A204.1 (cell line): ENCODE measurements at regions not wholly inside any gene's neighbourhood (a gene's known extent, or its start where the extent isn't known, plus 50 kb on each side); places are given as distances from the start of the nearest gene placed in this dataset.
"Not testable (repeated sequence)": the region's sequence is repeated elsewhere in the genome, so short reads cannot be mapped to it uniquely, and the experiment has no call there.

Experiments
- FAIRE-seq: peaks from 2 replicates; lab custom pipeline; 2012; peaks lifted over from hg19 to GRCh38; lab: Jason Lieb, UNC

DNA sequence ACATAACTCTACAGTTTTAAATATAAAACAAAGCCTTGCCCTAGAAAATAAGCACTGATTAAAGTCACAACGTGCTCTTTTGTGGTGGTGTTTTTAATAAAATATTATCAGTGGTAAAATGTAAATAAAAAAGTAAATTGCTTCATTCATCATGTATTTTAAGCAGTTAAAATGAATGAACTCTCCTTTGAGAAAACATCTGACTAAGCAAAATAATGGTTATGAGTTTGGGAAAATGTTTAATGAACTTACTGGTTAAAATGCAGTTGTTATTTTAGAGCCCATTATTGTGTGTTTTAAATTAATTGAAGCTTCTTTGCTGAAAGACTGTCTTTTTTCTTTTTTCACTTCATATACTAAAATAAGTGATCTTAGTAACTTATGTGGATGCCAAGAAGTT is 1007.5 kb upstream of the ARRDC3 start:
- FAIRE-seq, result peak; percentile 25

DNA sequence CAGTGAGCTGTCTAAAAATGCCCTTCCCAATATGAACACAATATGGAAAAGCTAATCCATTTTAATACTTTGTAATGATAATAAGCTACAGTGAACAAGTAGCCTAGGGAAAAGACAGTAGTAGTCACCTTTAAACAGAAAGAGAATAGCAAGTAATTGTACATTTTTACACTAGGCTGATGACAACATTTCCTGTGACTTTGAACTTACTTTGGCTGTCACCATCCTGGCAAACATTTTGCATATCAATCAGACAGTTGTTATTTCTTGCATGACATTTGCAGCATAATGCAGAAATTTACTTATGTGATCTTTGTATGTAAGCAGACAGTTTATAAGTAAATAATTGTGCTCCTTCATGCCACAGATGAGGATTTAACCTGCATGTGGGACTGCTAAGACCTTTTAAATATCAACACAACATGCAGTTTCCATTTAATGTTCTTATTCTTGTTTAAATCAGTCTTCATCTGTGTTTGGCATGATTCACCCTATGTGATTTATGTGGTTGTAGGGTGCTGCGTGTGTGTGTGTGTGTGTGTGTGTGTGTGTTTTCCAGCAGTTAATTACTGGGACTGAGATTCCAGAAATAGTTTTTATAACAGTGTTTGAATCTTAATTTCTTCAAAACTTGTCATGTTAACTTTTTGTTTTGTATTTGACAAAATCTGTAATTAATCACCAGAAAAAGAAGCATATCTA is 997.1 kb upstream of the ARRDC3 start:
- no peak for FAIRE-seq

DNA sequence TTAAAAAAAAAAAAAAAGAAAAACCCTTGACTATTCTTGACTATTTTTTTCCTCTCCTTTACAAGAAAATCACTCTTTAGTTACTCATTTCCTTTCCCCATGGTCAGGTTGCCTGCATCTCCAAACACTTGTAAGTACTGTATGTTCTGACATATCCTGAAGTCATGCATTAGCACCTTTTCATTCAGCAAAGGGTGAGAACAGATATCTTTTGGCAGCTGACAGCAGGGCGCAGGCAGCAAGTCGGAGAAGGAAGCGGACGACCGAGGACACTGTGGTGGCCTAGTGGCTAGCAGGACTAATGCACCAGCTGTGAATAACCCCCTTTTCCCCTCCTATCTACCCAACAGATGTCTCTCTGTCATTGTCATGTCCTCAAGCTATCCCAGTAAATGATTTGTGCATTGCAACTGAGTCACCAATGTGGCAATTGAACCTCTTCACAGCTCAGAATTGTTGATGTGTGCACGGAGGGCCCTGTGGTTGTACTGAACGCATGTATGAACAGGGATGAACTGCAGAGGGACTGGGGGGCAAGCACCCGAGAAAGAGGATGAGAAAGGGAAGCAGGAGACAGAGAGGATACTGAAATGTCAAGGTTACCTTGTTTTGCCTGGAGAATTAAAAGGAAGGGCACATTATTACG is 996.0 kb upstream of the ARRDC3 start:
- FAIRE-seq, result no peak

DNA sequence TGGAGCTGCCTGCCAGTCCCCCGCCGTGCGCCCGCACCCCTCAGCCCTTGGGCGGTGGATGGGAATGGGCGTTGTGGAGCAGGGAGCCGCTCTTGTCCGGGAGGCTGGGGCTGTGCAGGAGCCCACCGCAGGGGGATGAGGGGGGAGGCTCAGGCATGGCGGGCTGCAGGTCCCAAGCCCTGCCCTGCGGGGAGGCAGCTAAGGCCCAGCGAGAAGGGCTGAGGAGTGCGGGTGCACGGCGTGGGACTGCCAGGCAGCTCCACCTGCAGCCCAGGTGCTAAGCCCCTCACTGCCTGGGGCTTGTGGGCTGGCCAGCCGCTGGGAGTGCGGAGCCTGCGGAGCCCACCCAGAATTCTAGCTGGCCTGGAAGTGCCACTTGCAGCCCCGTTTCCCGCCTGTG is 991.7 kb upstream of the ARRDC3 start:
- no peak for FAIRE-seq

DNA sequence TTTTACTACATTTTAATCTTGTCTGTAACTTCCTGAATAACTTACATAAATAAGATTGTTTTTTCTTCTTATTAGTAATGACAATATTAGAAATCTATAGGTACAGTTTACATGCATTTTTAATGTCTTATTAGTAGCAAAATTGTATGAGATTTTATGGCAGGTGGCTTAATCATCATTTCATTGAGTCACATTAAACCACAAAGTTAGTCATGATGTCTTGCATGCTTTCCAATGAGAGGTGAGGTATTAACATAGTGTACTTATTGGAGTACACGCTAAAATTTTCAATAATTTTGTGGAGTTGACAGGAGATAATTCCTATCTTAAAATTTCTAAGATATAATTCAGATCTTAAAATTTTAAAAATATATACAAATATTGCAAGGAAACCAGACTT is 989.6 kb upstream of the ARRDC3 start:
- no peak for FAIRE-seq

DNA sequence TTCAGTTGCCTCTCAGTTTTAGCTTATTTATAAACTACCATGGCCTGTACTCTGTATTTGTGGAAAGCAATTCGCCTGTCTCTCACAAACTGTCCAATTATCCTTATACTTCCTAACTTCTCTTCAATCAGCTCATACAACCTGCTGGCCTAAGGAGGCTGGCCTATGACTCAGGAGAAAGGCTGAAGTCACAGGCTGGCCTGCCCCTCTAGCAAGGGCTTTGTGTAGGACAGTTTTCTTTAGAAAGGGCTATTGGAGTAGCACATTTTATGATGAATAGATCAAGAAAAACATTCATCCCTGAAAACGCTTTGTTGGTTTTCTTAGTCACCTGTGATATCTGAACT is 988.7 kb upstream of the ARRDC3 start:
- FAIRE-seq, result no peak

DNA sequence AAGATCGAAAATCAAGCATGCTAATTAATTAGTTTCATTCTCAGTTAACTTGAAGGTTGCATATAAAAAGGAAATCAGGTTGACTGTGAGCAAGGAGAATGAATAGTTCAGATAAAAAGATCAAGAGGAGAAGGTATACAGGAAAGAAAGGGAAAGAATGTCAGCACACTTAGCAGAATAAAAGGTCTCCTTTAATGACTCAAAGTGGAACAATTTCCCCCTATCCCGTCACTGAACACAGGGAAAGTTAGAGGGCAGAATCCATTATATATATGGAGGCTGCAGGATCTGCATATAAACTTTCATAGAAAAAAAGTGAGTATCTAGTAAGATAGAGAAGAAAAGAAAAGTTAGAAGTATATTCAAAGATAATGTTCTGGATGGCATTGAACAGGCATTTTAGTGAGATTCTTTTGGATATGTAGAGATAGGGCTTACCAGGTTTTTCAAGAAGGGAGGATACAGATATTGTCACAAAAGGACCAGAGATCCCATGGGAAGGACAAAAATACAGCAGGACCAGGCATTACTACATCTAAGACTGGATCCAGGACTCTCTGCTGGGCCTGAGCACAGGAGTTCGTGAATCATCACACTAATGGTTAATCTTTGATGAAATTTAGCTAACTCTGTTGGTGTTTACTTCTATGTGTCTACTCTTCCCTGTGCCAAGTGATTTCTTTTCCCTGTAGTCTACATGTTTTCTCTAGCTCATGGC is 988.2 kb upstream of the ARRDC3 start:
- no peak for FAIRE-seq

DNA sequence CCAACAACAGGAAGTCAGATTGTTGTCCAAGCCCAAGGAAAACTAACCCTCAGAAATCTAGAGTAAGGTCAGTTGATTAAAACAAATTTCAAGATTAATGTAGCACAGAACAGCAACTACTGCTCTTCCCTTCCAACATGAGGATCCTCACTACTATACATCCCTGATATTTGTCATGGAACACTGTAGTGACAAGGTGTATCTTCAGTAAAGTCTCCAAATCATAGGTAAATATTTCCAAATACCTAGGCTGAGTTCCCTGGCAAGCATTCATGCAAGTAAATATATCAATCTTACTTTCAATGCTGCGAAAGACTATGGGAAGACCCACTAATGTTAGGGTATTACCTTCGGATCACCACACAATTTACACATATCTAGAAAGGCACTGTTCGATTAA is 986.9 kb upstream of the ARRDC3 start:
- no peak for FAIRE-seq

DNA sequence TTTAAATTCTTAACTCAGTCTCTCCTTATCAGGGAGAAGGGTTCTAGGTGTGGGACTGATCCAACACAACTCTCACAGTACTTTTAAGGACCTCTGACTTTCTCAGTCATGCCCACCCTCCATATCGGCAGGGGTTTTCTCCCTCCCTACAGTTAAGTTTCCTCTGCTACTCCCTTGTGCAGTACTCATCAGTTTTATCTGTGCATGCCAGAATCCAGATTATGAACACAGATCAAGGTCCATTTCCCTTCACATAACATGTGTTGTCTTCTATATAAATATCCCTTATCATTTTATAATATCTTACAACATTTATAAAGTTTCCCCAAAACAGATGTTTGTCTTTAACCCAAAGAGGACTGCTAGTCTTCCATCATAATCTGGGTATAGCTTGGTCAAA is 986.5 kb upstream of the ARRDC3 start:
- no peak for FAIRE-seq

DNA sequence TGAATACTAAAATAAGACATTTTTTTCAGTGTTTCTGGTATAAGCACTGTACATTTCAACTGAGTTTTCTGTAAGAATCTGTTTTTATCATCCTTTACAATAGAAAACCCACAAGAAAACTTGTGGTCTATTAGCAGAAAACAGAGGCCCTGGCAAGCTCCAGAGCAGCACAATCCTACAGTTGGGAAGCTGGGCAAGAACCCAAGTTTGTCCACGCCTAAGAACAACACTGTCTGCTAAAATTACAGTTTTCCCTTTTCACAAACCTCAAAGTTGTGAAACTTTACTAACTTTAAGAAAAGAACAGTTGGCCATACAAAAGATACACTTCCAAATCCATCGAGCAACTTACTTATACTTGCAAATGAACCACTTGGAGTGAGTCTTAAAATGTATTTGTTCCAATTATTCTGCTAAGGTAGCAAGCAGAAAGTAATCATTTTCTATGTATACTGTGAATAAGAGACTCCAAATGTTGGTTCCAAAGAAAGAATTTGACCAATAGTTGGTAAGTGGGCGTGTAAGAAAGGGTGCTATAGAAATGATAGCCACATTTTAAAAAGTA is 982.0 kb upstream of the ARRDC3 start:
- no peak for FAIRE-seq

DNA sequence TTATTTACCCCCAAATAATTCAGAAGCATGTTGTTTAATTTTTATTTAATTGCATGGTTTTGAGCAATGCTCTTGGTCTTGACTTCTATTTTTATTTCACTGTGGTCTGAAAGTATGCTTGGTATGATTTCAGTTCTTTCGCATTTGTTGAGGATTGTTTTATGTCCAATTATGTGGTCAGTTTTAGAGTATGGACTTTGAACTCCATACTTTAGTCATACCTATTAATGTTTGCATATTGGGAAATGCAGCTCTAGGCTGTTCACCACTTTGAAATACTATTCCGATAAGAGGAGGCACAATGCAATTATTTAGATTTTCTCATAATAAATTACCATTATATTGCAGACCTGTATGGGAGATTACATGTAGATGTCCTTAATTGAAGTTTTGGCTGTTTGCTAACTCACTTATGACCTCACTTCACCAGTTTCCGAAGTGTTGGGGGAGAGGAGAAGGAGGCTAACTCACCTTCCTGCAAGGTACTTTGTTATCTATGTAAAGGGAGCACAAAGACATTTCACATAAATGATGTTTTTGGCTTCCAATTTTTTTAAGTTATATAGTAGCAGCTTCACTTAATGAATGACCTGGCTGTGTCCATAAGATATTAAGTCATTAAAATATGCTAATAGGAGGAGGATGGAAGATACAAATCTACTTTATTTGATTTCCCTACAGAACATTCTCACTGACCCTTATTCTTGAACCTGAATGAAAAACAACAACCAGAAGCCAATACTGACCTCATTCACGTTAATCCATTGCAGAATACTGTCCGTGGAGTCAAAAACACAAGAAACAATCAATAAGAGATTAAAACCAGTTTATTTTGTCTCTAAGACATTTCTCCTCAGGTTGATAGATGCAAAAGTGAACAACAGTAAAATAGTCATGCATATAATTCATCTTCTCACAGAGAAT is 970.3 kb upstream of the ARRDC3 start:
- FAIRE-seq, result no peak

DNA sequence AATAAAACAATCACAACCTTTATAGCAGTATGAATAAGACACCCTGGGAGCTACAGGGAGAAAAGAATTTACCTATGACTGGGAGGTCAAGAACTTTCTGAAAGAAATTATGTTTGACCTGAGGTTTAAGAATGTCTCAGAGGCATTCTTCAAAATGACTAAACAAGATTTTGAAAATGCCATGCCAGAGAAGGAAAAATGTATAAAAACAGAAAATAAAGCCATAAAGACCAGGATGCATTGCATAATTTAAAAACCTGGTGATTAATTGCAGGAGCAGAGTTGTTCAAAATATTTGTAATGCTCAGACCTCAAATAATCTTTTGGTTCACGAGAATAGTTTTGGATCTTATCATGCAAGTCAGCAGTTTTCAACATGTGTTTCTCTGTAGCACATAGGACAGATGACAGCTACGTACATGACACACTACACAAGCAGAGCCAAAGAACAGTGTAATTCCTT is 954.7 kb upstream of the ARRDC3 start:
- FAIRE-seq, result no peak

DNA sequence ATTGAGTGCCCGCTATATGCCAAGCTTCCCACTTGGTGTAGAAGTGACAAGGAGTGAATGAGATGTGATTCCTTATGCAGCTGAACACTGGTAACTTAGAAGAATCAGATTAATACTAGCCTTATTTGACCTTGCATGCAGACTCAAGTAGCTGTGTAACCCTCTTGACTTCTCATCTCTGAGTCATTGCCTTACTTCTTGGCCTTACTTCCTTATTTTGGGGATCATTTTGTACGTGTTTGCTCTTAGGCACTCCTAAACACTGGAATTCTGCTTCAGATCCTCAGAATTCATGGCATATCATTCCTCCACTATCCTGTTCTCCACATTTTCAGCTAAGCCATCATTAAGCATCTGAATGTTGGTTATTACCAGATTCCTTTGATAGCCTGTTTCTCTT is 948.9 kb upstream of the ARRDC3 start:
- no peak for FAIRE-seq

DNA sequence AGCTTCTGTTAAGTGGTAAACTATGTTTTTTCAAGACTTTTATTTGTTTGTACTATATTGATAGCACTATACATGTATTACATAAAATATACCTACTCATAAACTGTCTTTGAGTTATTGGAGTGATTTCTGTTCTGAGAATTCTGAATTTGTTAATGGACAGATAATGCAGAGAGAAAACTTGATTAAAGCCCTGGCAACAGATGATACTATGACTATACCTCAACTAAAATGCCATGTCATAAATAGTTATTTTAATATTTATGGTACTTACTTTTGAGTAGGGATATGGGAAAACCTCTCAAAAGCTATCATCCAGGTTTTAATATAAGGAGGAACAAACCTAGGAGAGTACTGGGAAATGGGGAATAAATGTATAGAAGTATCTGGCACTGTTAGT is 947.2 kb upstream of the ARRDC3 start:
- FAIRE-seq, result no peak

DNA sequence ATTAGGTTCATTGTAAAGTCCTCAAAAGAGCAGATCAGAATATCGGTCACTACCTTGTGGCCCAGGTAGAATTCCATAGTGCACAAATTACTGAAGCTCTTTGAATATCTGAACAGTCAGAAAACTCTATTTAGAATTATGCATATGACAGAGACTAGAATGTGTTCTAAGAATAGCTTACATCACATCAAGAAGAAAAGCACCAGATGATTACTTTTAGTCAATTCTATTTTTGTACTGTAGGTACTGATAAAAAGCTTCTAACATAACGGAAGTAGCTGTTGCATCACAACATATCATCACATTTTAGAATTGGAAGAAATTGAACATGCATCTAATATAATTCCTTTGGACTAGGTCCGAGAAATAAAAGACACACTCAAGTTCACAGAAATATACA is 946.6 kb upstream of the ARRDC3 start:
- no peak for FAIRE-seq

DNA sequence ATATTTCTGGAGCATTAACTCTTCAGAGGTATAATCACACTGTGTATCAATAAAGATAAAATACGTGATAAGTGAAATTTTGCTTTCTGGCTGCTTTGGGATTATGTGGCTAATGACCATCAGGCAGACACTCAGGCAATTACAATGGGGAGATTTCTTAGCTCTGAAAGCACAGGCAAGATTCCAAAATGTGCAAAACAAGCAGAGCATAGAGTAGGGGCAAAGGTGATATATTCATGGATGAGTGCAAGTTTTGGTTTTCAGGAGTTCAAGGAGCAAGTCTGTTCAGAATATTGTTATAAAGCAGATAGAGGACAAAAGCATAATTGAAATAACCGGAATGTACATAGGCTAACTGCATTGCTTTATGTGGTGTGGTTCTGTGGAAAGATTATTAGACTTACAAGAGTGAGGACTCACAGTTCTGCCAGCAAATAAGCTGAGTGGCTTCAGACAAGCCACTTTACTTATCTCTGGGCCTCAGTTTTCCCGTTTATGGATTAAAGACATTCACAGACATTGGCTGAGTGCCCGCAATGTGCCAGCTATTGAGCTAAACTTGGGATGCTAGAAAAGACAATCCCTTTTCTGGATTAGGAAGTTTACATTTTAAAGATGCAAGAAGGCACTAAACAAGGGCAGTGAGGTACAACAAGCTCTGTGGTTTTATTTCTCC is 945.6 kb upstream of the ARRDC3 start:
- no peak for FAIRE-seq

DNA sequence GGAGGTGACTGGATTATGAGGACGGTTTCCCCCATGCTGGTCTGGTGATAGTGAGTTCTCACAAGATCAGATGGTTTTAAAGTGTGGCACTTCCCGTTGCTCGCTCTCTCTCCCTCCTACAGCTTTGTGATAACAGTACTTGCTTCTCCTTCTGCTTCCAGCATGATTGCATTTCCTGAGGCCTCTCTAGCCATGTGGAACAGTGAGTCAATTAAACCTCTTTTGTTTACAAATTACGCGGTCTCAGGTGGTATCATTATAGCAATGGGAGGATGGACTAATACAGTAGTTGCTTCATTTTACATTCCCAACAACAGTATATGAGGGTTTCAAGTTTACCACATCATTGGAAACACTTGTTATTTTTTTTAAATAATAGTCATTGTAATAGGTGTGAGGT is 937.3 kb upstream of the ARRDC3 start:
- FAIRE-seq, result no peak

DNA sequence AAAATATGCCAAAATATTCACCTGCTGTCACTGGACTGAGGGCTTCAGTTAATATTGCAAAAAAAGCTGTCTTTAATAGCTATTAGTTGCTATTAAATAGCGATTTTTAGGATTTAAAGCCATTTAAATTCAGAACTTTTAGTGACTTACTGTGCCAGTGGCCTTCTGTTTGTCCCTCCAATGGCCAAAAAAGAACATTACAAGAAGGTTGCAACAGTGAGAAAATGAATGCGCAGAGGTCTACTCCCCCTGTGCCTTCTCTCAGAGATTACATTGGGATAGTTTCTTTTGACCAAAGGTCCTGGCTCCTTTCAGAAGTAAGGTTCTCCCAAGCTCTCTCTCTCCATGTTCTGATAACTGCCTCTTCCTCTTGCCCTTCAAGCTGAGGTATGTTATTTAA is 930.3 kb upstream of the ARRDC3 start:
- FAIRE-seq, result no peak

DNA sequence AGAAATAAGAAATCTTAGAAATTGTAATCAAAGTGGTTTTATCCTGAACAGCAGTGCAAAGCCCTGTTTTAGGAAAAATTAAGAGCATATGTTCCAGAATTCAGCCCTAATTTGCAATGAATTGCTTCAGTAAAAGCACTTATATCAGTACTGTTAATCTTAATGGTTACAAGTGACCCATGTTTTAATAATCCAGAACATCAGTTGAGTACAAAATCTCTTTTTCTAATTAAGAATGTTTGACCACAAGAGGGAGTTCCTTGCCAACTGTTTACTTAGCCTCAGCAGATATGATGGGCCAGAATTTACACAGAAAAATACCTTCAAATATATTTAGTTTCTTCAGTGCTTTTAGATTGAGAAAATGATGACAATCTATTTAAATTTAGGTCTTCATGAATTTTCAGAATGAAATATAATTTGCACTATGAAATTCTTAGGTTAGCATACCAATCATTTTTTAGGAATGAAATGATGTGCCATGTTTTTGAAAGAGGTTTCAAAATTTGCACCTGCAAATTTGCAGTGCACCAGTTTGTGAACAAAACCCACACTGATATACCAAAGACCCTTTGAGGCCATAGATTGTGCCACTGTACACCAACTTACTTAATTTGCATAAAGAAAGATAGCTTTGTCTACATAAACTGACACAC is 926.3 kb upstream of the ARRDC3 start:
- FAIRE-seq, result peak; percentile 100

DNA sequence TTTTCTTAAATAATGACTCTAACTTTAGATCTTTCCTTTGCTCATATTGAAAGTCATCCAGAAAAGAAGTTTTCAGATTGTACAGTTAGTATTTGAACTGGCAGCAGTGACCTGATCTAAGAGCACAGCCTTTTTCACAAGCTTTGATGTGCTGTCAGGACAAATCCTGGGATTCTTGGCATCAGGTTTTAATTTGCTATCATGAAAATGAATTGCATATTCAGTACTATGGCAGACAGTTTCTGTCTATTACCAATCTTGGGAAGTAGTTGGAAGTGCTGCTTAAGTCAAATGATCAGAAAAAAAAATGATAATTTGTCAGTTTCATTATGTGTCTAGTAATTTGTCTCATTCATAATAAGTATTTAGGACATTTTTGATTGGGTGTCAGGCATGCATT is 925.6 kb upstream of the ARRDC3 start:
- no peak for FAIRE-seq

DNA sequence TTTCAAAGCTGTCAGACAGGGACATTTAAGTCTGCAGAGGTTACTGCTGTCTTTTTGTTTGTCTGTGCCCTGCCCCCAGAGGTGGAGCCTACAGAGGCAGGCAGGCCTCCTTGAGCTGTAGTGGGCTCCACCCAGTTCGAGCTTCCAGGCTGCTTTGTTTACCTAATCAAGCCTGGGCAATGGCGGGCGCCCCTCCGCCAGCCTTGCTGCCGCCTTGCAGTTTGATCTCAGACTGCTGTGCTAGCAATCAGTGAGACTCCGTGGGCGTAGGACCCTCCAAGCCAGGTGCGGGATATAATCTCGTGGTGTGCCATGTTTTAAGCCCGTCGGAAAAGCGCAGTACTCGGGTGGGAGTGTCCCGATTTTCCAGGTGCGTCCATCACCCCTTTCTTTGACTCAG is 919.2 kb upstream of the ARRDC3 start:
- FAIRE-seq, result not testable (repeated sequence)
